HepG2 (cell line): ENCODE measurements at regions not wholly inside any gene's neighbourhood (a gene's known extent, or its start where the extent isn't known, plus 50 kb on each side); places are given as distances from the start of the nearest gene placed in this dataset.

Source experiments
- HNRNPK ChIP-seq: fragments of 200-400 bp; formaldehyde crosslinking; IDR thresholded peaks from 2 replicates; pipeline ENCODE4 v1.6.1; 2018; ENCODE audit warnings: low read length, low read depth, moderate library complexity, mild to moderate bottlenecking; ENCODE audit not compliant: poor library complexity, severe bottlenecking
- KDM1A ChIP-seq: IDR thresholded peaks from 2 replicates; pipeline ENCODE4 v1.6.1; 2016; ENCODE audit warnings: missing compliant biosample characterization
- MLLT10 ChIP-seq: sonication (generic); formaldehyde crosslinking; IDR thresholded peaks from 2 replicates; pipeline ENCODE4 v1.4.0; 2020; ENCODE audit warnings: missing genetic modification reagents
- PHF20 ChIP-seq: sonication (generic); formaldehyde crosslinking; IDR thresholded peaks from 2 replicates; pipeline ENCODE4 v1.5.0; 2020; ENCODE audit warnings: mild to moderate bottlenecking, missing genetic modification reagents
- RELA ChIP-seq: sonication (generic); formaldehyde crosslinking; IDR thresholded peaks from 2 replicates; pipeline ENCODE4 v1.4.0; 2020; ENCODE audit warnings: missing genetic modification reagents
- RNF219 ChIP-seq: sonication (generic); formaldehyde crosslinking; IDR thresholded peaks from 2 replicates; pipeline ENCODE4 v1.5.0; 2020; ENCODE audit warnings: mild to moderate bottlenecking, missing genetic modification reagents
- SOX13 ChIP-seq, 3 experiments: fragments of 450-650 bp in 1 of 3; sonication (generic) in 1 of 3; formaldehyde crosslinking in 1 of 3; IDR thresholded peaks in 2 of 3; conservative IDR thresholded peaks in 1 of 3; 2 replicates each; pipeline versions ENCODE4 v1.5.0 to v1.6.1; 2016 to 2020; ENCODE audit warnings: antibody characterized with exemption in 1 of 3, mild to moderate bottlenecking in 1 of 3, missing compliant biosample characterization in 1 of 3, missing genetic modification reagents in 1 of 3, moderate library complexity in 1 of 3
- SOX6 ChIP-seq, 2 experiments: fragments of 450-650 bp in 1 of 2; sonication (generic) in 1 of 2; formaldehyde crosslinking in 1 of 2; IDR thresholded peaks; 2 replicates each; pipeline versions ENCODE4 v1.4.0 to v1.6.1; 2017 to 2020; ENCODE audit warnings: antibody characterized with exemption in 1 of 2, mild to moderate bottlenecking in 1 of 2, missing genetic modification reagents in 1 of 2
- TBX3 ChIP-seq: fragments of 450-650 bp; IDR thresholded peaks from 2 replicates; pipeline ENCODE4 v1.6.1; 2017; ENCODE audit warnings: antibody characterized with exemption, mild to moderate bottlenecking, inconsistent platforms, borderline replicate concordance
- TP53 ChIP-seq: sonication (generic); formaldehyde crosslinking; conservative IDR thresholded peaks from 2 replicates; pipeline ENCODE4 v1.4.0; 2020; ENCODE audit warnings: missing genetic modification reagents
- ZNF329 ChIP-seq: sonication (generic); formaldehyde crosslinking; IDR thresholded peaks from 2 replicates; pipeline ENCODE4 v1.9.0; 2021; ENCODE audit warnings: low read depth, mild to moderate bottlenecking, missing genetic modification reagents
- ZNF513 ChIP-seq: sonication (generic); formaldehyde crosslinking; conservative IDR thresholded peaks from 2 replicates; pipeline ENCODE4 v1.5.0; 2020; ENCODE audit warnings: missing genetic modification reagents
- ZNF615 ChIP-seq: sonication (generic); formaldehyde crosslinking; IDR thresholded peaks from 2 replicates; pipeline ENCODE4 v1.5.0; 2020; ENCODE audit warnings: mild to moderate bottlenecking, missing genetic modification reagents, borderline replicate concordance
- ZNF678 ChIP-seq: sonication (generic); formaldehyde crosslinking; IDR thresholded peaks from 2 replicates; pipeline ENCODE4 v1.4.0; 2020; ENCODE audit warnings: mild to moderate bottlenecking, missing genetic modification reagents
- TF ChIP-seq, protein P1 (sequence below): sonication (generic); formaldehyde crosslinking; IDR thresholded peaks from 2 replicates; pipeline ENCODE4 v1.4.0; 2020; ENCODE audit warnings: mild to moderate bottlenecking, missing genetic modification reagents
- TF ChIP-seq, protein P2 (sequence below): sonication (generic); formaldehyde crosslinking; IDR thresholded peaks from 2 replicates; pipeline ENCODE4 v1.5.0; 2020; ENCODE audit warnings: missing genetic modification reagents
- TF ChIP-seq, protein P3 (sequence below): sonication (generic); formaldehyde crosslinking; IDR thresholded peaks from 2 replicates; pipeline ENCODE4 v1.5.0; 2020; ENCODE audit warnings: missing genetic modification reagents

DNA sequence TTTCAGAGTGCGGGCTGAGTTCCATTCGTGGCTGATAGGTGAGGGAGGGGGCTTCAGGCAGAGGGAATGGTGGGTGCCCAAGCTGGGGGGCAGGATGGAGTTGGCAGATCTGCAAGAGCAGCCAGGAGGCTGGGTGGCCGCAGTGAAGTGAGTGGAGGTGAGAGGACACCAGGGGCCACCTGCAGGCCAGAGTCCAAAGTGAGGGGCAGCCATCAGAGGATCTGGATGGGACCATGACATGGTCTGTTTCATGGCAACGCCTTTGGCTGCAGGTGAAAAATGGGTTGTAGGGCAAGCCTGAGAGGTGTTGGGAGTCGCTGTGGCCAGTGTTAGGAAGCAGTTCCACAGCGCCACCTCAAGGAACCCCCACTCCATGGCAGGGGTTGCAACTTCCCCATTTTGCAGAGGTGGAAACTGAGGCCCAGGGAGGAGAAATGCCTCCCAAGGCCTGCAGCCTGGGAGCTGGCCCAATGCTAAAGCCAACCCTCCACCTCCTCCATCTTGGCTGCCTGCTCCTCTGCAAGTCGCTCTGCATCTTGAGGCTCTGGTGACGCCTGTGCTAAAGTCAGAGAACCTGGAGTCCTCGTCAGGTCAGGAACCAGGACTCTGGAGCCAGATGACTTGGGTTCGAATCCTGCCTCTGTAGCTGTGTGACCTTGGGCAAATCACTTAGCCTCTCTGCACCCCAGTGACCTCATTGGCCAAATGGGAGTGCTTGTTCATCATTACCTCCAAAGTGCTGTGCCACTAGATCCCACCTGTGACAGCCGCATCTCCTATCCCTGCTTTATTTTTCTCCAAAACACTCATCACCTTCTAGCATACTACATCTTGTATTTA is 153.8 kb downstream of the CEBPB start (continued):
- TF ChIP-seq RELA (CRISPR knock-in tag) (no peak), PHF20 (CRISPR knock-in tag) (no peak), SOX13 (IDR thresholded peaks at IDR 0.05) (no peak), SOX13 (CRISPR knock-in tag; conservative IDR thresholded peaks at IDR 0.05 in 1 of 2, IDR thresholded peaks at IDR 0.05 in 1 of 2) (peak in 1 of 2 experiments; percentile 18; a peak in 1 of 4 replicates), TP53 (no peak), ZNF329 (CRISPR knock-in tag) (no peak), ZNF615 (CRISPR knock-in tag) (no peak), KDM1A (CRISPR knock-in tag) (peak; percentile 83; the same call in 1 of the 2 replicates), MLLT10 (CRISPR knock-in tag) (no peak), TBX3 (peak; percentile 44; the same call in 1 of the 2 replicates), RNF219 (CRISPR knock-in tag) (no peak), ZNF678 (CRISPR knock-in tag) (no peak), SOX6 (IDR thresholded peaks at IDR 0.05) (no peak), SOX6 (CRISPR knock-in tag; IDR thresholded peaks at IDR 0.05) (peak; percentile 54; the same call in 1 of the 2 replicates), HNRNPK (no peak), ZNF513 (no peak)
- TF ChIP-seq, protein P1, sequence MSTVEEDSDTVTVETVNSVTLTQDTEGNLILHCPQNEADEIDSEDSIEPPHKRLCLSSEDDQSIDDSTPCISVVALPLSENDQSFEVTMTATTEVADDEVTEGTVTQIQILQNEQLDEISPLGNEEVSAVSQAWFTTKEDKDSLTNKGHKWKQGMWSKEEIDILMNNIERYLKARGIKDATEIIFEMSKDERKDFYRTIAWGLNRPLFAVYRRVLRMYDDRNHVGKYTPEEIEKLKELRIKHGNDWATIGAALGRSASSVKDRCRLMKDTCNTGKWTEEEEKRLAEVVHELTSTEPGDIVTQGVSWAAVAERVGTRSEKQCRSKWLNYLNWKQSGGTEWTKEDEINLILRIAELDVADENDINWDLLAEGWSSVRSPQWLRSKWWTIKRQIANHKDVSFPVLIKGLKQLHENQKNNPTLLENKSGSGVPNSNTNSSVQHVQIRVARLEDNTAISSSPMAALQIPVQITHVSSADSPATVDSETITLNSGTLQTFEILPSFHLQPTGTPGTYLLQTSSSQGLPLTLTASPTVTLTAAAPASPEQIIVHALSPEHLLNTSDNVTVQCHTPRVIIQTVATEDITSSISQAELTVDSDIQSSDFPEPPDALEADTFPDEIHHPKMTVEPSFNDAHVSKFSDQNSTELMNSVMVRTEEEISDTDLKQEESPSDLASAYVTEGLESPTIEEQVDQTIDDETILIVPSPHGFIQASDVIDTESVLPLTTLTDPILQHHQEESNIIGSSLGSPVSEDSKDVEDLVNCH, result no peak
- TF ChIP-seq, protein P2, sequence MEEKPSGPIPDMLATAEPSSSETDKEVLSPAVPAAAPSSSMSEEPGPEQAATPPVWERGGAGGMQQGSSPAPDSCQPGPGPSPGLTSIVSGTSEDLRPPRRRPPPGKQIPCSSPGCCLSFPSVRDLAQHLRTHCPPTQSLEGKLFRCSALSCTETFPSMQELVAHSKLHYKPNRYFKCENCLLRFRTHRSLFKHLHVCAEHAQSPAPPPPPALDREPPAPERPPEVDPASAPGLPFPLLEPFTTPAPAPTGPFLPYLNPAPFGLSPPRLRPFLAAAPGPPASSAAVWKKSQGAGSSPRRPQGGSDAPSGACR, result no peak
- TF ChIP-seq, protein P3, sequence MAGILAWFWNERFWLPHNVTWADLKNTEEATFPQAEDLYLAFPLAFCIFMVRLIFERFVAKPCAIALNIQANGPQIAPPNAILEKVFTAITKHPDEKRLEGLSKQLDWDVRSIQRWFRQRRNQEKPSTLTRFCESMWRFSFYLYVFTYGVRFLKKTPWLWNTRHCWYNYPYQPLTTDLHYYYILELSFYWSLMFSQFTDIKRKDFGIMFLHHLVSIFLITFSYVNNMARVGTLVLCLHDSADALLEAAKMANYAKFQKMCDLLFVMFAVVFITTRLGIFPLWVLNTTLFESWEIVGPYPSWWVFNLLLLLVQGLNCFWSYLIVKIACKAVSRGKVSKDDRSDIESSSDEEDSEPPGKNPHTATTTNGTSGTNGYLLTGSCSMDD (CRISPR knock-in tag), result no peak
